IMR-90 (cell line): ENCODE measurements at regions not wholly inside any gene's neighbourhood (a gene's known extent, or its start where the extent isn't known, plus 50 kb on each side); places are given as distances from the start of the nearest gene placed in this dataset.

ENCODE experiments used
- ATAC-seq: fragments of 200-7000 bp; cut with Tn5 transposase; 2 replicates; pipeline ENCODE4 v1.9.1; 2020; ENCODE audit warnings: low read depth, mild to moderate bottlenecking, moderate library complexity
- BruUV-seq: library from RNA; stranded (reverse); fragments of 400-500 nt; replicated peaks from 2 replicates; lab custom pipeline; 2021; lab: Mats Ljungman, UMichigan
- CTCF ChIA-PET: fragments of 300-600 bp; formaldehyde crosslinking; extraction: SDS; loops from one replicate; lab custom pipeline; 2021; ENCODE audit warnings: antibody characterized with exemption; lab: Yijun Ruan, JAX
- POLR2A ChIA-PET: fragments of 300-600 bp; sonication (Branson Sonifier 250); formaldehyde crosslinking; loops from one replicate; lab custom pipeline; 2022; ENCODE audit warnings: antibody characterized with exemption; ENCODE audit not compliant: unreplicated experiment; lab: Charles Lee
- DNase-seq: peaks from one replicate; pipeline ENCODE4 v3.0.0; 2013
- H2AFZ ChIP-seq: replicated peaks from 2 replicates; pipeline ENCODE3; 2013; ENCODE audit warnings: low read length, mild to moderate bottlenecking; ENCODE audit not compliant: poor library complexity
- H2AK5ac ChIP-seq: 2 replicates; pipeline ENCODE4 v1.6.1; 2013; ENCODE audit warnings: low read depth, low read length, inconsistent platforms
- H2AK9ac ChIP-seq: replicated peaks from 2 replicates; pipeline ENCODE3; 2013; ENCODE audit warnings: mild to moderate bottlenecking, low read depth, low read length, moderate library complexity; ENCODE audit not compliant: poor library complexity
- H2BK120ac ChIP-seq: 2 replicates; pipeline ENCODE4 v1.6.1; 2013; ENCODE audit warnings: low read depth, low read length, inconsistent platforms
- H2BK15ac ChIP-seq: 3 replicates; pipeline ENCODE4 v1.6.1; 2013; ENCODE audit warnings: low read depth, low read length, inconsistent platforms
- H2BK20ac ChIP-seq: 2 replicates; pipeline ENCODE4 v1.6.1; 2013; ENCODE audit warnings: low read depth, mild to moderate bottlenecking, inconsistent platforms, low read length, moderate library complexity
- H2BK5ac ChIP-seq: 2 replicates; pipeline ENCODE4 v1.6.1; 2013; ENCODE audit warnings: mild to moderate bottlenecking, low read depth, low read length, inconsistent platforms; ENCODE audit not compliant: poor library complexity, severe bottlenecking
- H3K14ac ChIP-seq: replicated peaks from 2 replicates; pipeline ENCODE4 v1.6.1; 2013; ENCODE audit warnings: low read depth, low read length, inconsistent platforms
- H3K18ac ChIP-seq: 2 replicates; pipeline ENCODE4 v1.6.1; 2013; ENCODE audit warnings: low read depth, low read length, control low read depth
- H3K23ac ChIP-seq: 2 replicates; pipeline ENCODE4 v1.6.1; 2013; ENCODE audit warnings: low read depth, low read length, inconsistent platforms
- H3K27ac ChIP-seq: 2 replicates; pipeline ENCODE4 v1.5.1; 2013; ENCODE audit warnings: mild to moderate bottlenecking, control low read depth, low read length; ENCODE audit not compliant: insufficient read depth
- H3K27me3 ChIP-seq: 2 replicates; pipeline ENCODE4 v1.6.1; 2013; ENCODE audit warnings: low read length; ENCODE audit not compliant: control insufficient read depth, insufficient read depth
- H3K36me3 ChIP-seq: 2 replicates; pipeline ENCODE4 v1.6.1; 2013; ENCODE audit warnings: low read length, mixed read lengths; ENCODE audit not compliant: control insufficient read depth, insufficient read depth
- H3K4ac ChIP-seq: 2 replicates; pipeline ENCODE4 v1.6.1; 2013; ENCODE audit warnings: low read depth, low read length, inconsistent platforms
- H3K4me1 ChIP-seq: 2 replicates; pipeline ENCODE4 v1.6.1; 2013; ENCODE audit warnings: low read length, mixed read lengths; ENCODE audit not compliant: control insufficient read depth, insufficient read depth
- H3K4me2 ChIP-seq: 2 replicates; pipeline ENCODE4 v1.6.1; 2013; ENCODE audit warnings: low read depth, mild to moderate bottlenecking, control low read depth, low read length, moderate library complexity
- H3K4me3 ChIP-seq: 2 replicates; pipeline ENCODE4 v1.5.1; 2013; ENCODE audit warnings: low read depth, mild to moderate bottlenecking, control low read depth, low read length, moderate library complexity; ENCODE audit not compliant: insufficient read depth
- H3K56ac ChIP-seq: 2 replicates; pipeline ENCODE4 v1.6.1; 2013; ENCODE audit warnings: low read length, inconsistent platforms; ENCODE audit not compliant: insufficient read depth; ENCODE audit errors: extremely low read depth
- H3K79me1 ChIP-seq, 2 experiments: 2 replicates each; pipeline ENCODE4 v1.6.1; 2013; ENCODE audit warnings: low read length in 2 of 2, inconsistent platforms in 1 of 2, low read depth in 1 of 2
- H3K9ac ChIP-seq: 2 replicates; pipeline ENCODE4 v1.6.1; 2013; ENCODE audit warnings: low read depth, low read length, control low read depth
- H3K9me1 ChIP-seq: 2 replicates; pipeline ENCODE4 v1.6.1; 2013; ENCODE audit warnings: low read length, inconsistent platforms; ENCODE audit not compliant: insufficient read depth
- H3K9me3 ChIP-seq: 2 replicates; pipeline ENCODE4 v1.6.1; 2013; ENCODE audit warnings: low read length; ENCODE audit not compliant: control insufficient read depth, insufficient read depth
- H4K20me1 ChIP-seq: 2 replicates; pipeline ENCODE4 v1.6.1; 2013; ENCODE audit warnings: low read length, inconsistent platforms; ENCODE audit not compliant: insufficient read depth
- H4K5ac ChIP-seq: 2 replicates; pipeline ENCODE4 v1.6.1; 2013; ENCODE audit warnings: mild to moderate bottlenecking, low read depth, low read length, control low read depth
- H4K8ac ChIP-seq, 2 experiments: 2 replicates each; pipeline ENCODE4 v1.6.1; 2013; ENCODE audit warnings: low read depth in 2 of 2, low read length in 2 of 2, control low read depth in 1 of 2, inconsistent platforms in 1 of 2
- H4K91ac ChIP-seq: 2 replicates; pipeline ENCODE4 v1.6.1; 2013; ENCODE audit warnings: low read depth, low read length, inconsistent platforms; ENCODE audit not compliant: insufficient read depth
- BHLHE40 ChIP-seq: fragments of 150-350 bp; IDR thresholded peaks from 2 replicates; pipeline ENCODE4 v1.6.1; 2016; ENCODE audit warnings: mild to moderate bottlenecking, low read depth, low read length
- CEBPB ChIP-seq: IDR thresholded peaks from 2 replicates; pipeline ENCODE4 v1.6.1; 2012; ENCODE audit warnings: low read depth, low read length, improper control_type of control experiment
- MAFK ChIP-seq: IDR thresholded peaks from 2 replicates; pipeline ENCODE4 v1.6.1; 2012; ENCODE audit warnings: low read depth, low read length, improper control_type of control experiment
- MAZ ChIP-seq: IDR thresholded peaks from 2 replicates; pipeline ENCODE4 v1.6.1; 2012; ENCODE audit warnings: low read depth, mild to moderate bottlenecking, low read length, improper control_type of control experiment, moderate library complexity, borderline replicate concordance
- MXI1 ChIP-seq: IDR thresholded peaks from 2 replicates; pipeline ENCODE4 v1.6.1; 2012; ENCODE audit warnings: low read depth, mild to moderate bottlenecking, low read length, moderate library complexity, borderline replicate concordance
- NFE2L2 ChIP-seq: fragments of 150-350 bp; IDR thresholded peaks from 2 replicates; pipeline ENCODE4 v1.6.1; 2016; ENCODE audit warnings: low read depth, mild to moderate bottlenecking, low read length
- RAD21 ChIP-seq: IDR thresholded peaks from 2 replicates; pipeline ENCODE4 v1.6.1; 2012; ENCODE audit warnings: low read length, improper control_type of control experiment
- RFX5 ChIP-seq: IDR thresholded peaks from 2 replicates; pipeline ENCODE4 v1.8.0; 2012; ENCODE audit warnings: low read depth, mild to moderate bottlenecking, low read length, moderate library complexity
- WGBS, 2 experiments: methylation state at CpG; one replicate each; pipeline versions ENCODE4 v1.1.5 to v1.1.7; 2013; ENCODE audit warnings: missing lambda C conversion rate in 2 of 2; ENCODE audit not compliant: insufficient read length in 1 of 2; ENCODE audit errors: extremely low coverage in 2 of 2; 5-methylcytosine and 5-hydroxymethylcytosine counted together
- dilution Hi-C: fragments of 300-500 bp; cut with HindIII; formaldehyde crosslinking; loops from one replicate; pipeline ENCODE4 v1.14.3; 2018; ENCODE audit warnings: low sequenced_read_pairs; ENCODE audit not compliant: unreplicated experiment
- in situ Hi-C: fragments of 300-500 bp; cut with MboI; formaldehyde crosslinking; loops from 3 replicates; pipeline ENCODE4 v1.14.3; 2019; ENCODE audit warnings: low sequenced_read_pairs, inconsistent platforms, mixed read lengths
- intact Hi-C: fragments of 100-400 bp; cut with micrococcal nuclease; formaldehyde crosslinking; loops from 2 replicates; pipeline ENCODE4 v1.10.0; 2022

- H4K8ac ChIP-seq = no peak overlapping the region
- no peaks in the 10 kb centered on the region for H3K79me1 ChIP-seq
- H3K27ac ChIP-seq = no peak overlapping the region
- H3K18ac ChIP-seq = no peak overlapping the region
- H2BK20ac ChIP-seq = no peak overlapping the region
- no peak for ATAC-seq
- H2AK9ac ChIP-seq = no peak overlapping the region
- no peaks in the 10 kb centered on the region for H3K9me1 ChIP-seq
- intact Hi-C loops (no loop called here), dilution Hi-C loops (no loop called here), in situ Hi-C loops (no loop called here)
- no peak overlapping the region for H2BK15ac ChIP-seq
- H2AFZ ChIP-seq = no peak overlapping the region
- H2AK5ac ChIP-seq = no peak overlapping the region
- ChIA-PET CTCF (no interaction called here), POLR2A (no interaction called here)
- H4K91ac ChIP-seq = no peak overlapping the region
- H4K20me1 ChIP-seq = no peaks in the 10 kb centered on the region
- no peak overlapping the region for H2BK120ac ChIP-seq
- no peaks in the 10 kb centered on the region for H3K36me3 ChIP-seq
- no peak for TF ChIP-seq BHLHE40
- no peak for TF ChIP-seq MAZ
- no peak for TF ChIP-seq RAD21
- no peak for TF ChIP-seq CEBPB
- TF ChIP-seq NFE2L2 = no peak
- no peak for TF ChIP-seq RFX5
- no peak for TF ChIP-seq MAFK
- no peak for TF ChIP-seq MXI1
- no peaks in the 10 kb centered on the region for H3K4me1 ChIP-seq
- H3K4me2 ChIP-seq = no peak overlapping the region
- H3K14ac ChIP-seq = no peak overlapping the region
- 0 out of 2 replicates have a peak, but pooled peaks cover 10% of the 10 kb centered on the region for H3K9me3 ChIP-seq
- H3K23ac ChIP-seq = no peak overlapping the region
- H3K27me3 ChIP-seq = no peaks in the 10 kb centered on the region
- BruUV-seq = no TSS peak
- no peak overlapping the region for H2BK5ac ChIP-seq
- H3K9ac ChIP-seq = no peak overlapping the region
- H4K5ac ChIP-seq = no peak overlapping the region
- H3K56ac ChIP-seq = no peak overlapping the region
- H3K4ac ChIP-seq = no peak overlapping the region
- H3K4me3 ChIP-seq = no peak overlapping the region
- WGBS, 2 experiments = 67% methylated on average over 2 of the region's 8 CpGs; no CpG with 5 or more reads in 1 of the 2 experiments
- no peak for DNase-seq
Measured at GRCh38 chr1:238900334-238900865, 486.0 kb upstream of the CHRM3 start.
